Ovary (tissue), 7 donors: ENCODE measurements at regions not wholly inside any gene's neighbourhood (a gene's known extent, or its start where the extent isn't known, plus 50 kb on each side); places are given as distances from the start of the nearest gene placed in this dataset.

Experiments used
- DNase-seq, 5 donors: peaks; one replicate each; pipeline ENCODE4 v3.0.0-alpha.2; 2019 to 2020
- H3K27ac ChIP-seq, 2 donors: fragments of 200-600 bp; one replicate each; pipeline versions ENCODE4 v1.5.1 to v1.8.0; 2019 to 2022
- H3K27me3 ChIP-seq: fragments of 200-600 bp; one replicate; pipeline ENCODE4 v1.8.0; 2022
- H3K36me3 ChIP-seq: fragments of 200-600 bp; sonication (generic); one replicate; pipeline ENCODE4 v1.5.1; 2019
- H3K4me1 ChIP-seq: one replicate; pipeline ENCODE4 v1.8.1; 2013; ENCODE audit warnings: mild to moderate bottlenecking, moderate library complexity; ENCODE audit not compliant: insufficient read depth
- H3K4me3 ChIP-seq: fragments of 200-600 bp; sonication (generic); one replicate; pipeline ENCODE4 v1.5.1; 2017
- H3K9me3 ChIP-seq, 2 donors: fragments of 200-600 bp in 1 of 2; sonication (generic) in 1 of 2; one replicate each; pipeline versions ENCODE4 v1.5.1 to v1.8.1; 2013 to 2019; ENCODE audit warnings: mild to moderate bottlenecking in 1 of 2, moderate library complexity in 1 of 2
- CTCF ChIP-seq, 3 donors: fragments of 450-650 bp in 2 of 3; fragments of 200-600 bp in 1 of 3; IDR thresholded peaks; one replicate each; pipeline versions ENCODE4 v1.5.1 to v1.8.0; 2016 to 2022; ENCODE audit warnings: antibody characterized with exemption in 3 of 3, mild to moderate bottlenecking in 1 of 3
- EP300 ChIP-seq: sonication (generic); formaldehyde crosslinking; IDR thresholded peaks from one replicate; pipeline ENCODE4 v1.6.1; 2017; ENCODE audit warnings: antibody characterized with exemption
- POLR2A ChIP-seq: fragments of 450-650 bp; IDR thresholded peaks from one replicate; pipeline ENCODE4 v1.6.1; 2017; ENCODE audit warnings: antibody characterized with exemption, mild to moderate bottlenecking, moderate library complexity
- WGBS, 3 donors: extraction: QIAGEN DNeasy Blood & Tissue Kit in 1 of 3; methylation state at CpG; one replicate each; pipeline versions ENCODE4 v1.1.5 to v1.1.7; 2013 to 2017; 5-methylcytosine and 5-hydroxymethylcytosine counted together
- intact Hi-C, 4 donors: fragments of 100-400 bp; cut with DNase I; formaldehyde crosslinking; loops; one replicate each; pipeline versions ENCODE4 v1.11.0 to v1.15.1; 2022 to 2023
- donor health status: DM: no; HTN: no; CAD: no; lungs with moderate emphysema.
- donor health status: DM: no; HTN: no; CAD: no.
- donor health status: Bipolar disorder and iron deficiency.
- donor health status: DM: no; HTN: no; CAD: no.
- donor health status: DM: yes; HTN: yes; CAD: no.

- intact Hi-C loops: no loop called here
- no peak for TF ChIP-seq POLR2A
- Histone ChIP-seq H3K4me1 (no peaks in the 10 kb centered on the region), H3K4me3 (no peak overlapping the region), H3K9me3 (no peaks in the 10 kb centered on the region), H3K36me3 (no peaks in the 10 kb centered on the region), H3K27ac (no peak overlapping the region), H3K27me3 (no peaks in the 10 kb centered on the region)
- WGBS, 3 donors: 56 to 70% (median 70%) methylated on average over 1 of the region's 1 CpG
- DNase-seq: no peak
These were observed 425.1 kb upstream of the JAG1 start for GRCh38 chr20:11098888-11099287.

- no peak overlapping the region for H3K4me3 ChIP-seq
- H3K27me3 ChIP-seq: no peaks in the 10 kb centered on the region
- no peak for TF ChIP-seq EP300
- no peak for TF ChIP-seq CTCF (IDR thresholded peaks at IDR 0.05)
- no peak for TF ChIP-seq POLR2A
- intact Hi-C loops: no loop called here
- WGBS, 3 donors: 85 to 87% (median 86%) methylated on average over 2 of the region's 2 CpGs
- H3K36me3 ChIP-seq: no peaks in the 10 kb centered on the region
- H3K9me3 ChIP-seq: no peaks in the 10 kb centered on the region
- H3K4me1 ChIP-seq: no peaks in the 10 kb centered on the region
- H3K27ac ChIP-seq: no peak overlapping the region
- DNase-seq: no peak
These were observed 427.4 kb upstream of the JAG1 start for GRCh38 chr20:11101243-11101642.

- no peak for DNase-seq
- H3K36me3 ChIP-seq: no peaks in the 10 kb centered on the region
These were observed 427.9 kb upstream of the JAG1 start for GRCh38 chr20:11101696-11102095.

GRCh38 chr20:11103866-11104265, 430.1 kb upstream of the JAG1 start:
- WGBS, 3 donors: 89 to 95% (median 92%) methylated on average over 1 of the region's 1 CpG
- Histone ChIP-seq H3K4me3 (no peak overlapping the region), H3K9me3 (no peaks in the 10 kb centered on the region), H3K27ac (no peak overlapping the region), H3K36me3 (no peaks in the 10 kb centered on the region), H3K4me1 (peaks cover 1% of the 10 kb centered on the region), H3K27me3 (no peaks in the 10 kb centered on the region)
- intact Hi-C loops: no loop called here
- TF ChIP-seq EP300 (no peak), CTCF (IDR thresholded peaks at IDR 0.05) (no peak), POLR2A (no peak)
- no peak for DNase-seq

More at GRCh38 chr20:11101696-11102095, 427.9 kb upstream of the JAG1 start:
- whole genome bisulfite sequencing, 3 donors: 94 to 96% (median 94%) methylated on average over 7 of the region's 7 CpGs
- TF ChIP-seq EP300: no peak
- no peak for TF ChIP-seq CTCF (IDR thresholded peaks at IDR 0.05)
- no peak for TF ChIP-seq POLR2A
- no peak overlapping the region for H3K4me3 ChIP-seq
- intact Hi-C loops: no loop called here
- no peaks in the 10 kb centered on the region for H3K27me3 ChIP-seq
- no peaks in the 10 kb centered on the region for H3K9me3 ChIP-seq
- H3K27ac ChIP-seq: no peak overlapping the region
- no peaks in the 10 kb centered on the region for H3K4me1 ChIP-seq

GRCh38 chr20:11108102-11108810, 434.5 kb upstream of the JAG1 start:
- no peaks in the 10 kb centered on the region for H3K27me3 ChIP-seq
- intact Hi-C loops: no loop called here
- peaks cover 1% of the 10 kb centered on the region for H3K4me1 ChIP-seq
- no peaks in the 10 kb centered on the region for H3K9me3 ChIP-seq
- DNase-seq: no peak
- H3K27ac ChIP-seq: no peak overlapping the region
- TF ChIP-seq CTCF (IDR thresholded peaks at IDR 0.05): no peak
- TF ChIP-seq POLR2A: no peak
- no peak for TF ChIP-seq EP300
- WGBS, 3 donors: 33 to 48% (median 39%) methylated on average over 4 of the region's 4 CpGs
- no peak overlapping the region for H3K4me3 ChIP-seq
- H3K36me3 ChIP-seq: no peaks in the 10 kb centered on the region
